Stimulated activated CD4-positive, alpha-beta T cell treated with anti-CD3 and anti-CD28 coated beads, Interleukin-2, amount 100 ng/mL, for 24 hours (primary cell): ENCODE measurements at regions not wholly inside any gene's neighbourhood (a gene's known extent, or its start where the extent isn't known, plus 50 kb on each side); places are given as distances from the start of the nearest gene placed in this dataset.

Experiments used
- DNase-seq, 2 donors: peaks; one replicate each; pipeline ENCODE4 v3.0.0-alpha.2; 2020

DNA sequence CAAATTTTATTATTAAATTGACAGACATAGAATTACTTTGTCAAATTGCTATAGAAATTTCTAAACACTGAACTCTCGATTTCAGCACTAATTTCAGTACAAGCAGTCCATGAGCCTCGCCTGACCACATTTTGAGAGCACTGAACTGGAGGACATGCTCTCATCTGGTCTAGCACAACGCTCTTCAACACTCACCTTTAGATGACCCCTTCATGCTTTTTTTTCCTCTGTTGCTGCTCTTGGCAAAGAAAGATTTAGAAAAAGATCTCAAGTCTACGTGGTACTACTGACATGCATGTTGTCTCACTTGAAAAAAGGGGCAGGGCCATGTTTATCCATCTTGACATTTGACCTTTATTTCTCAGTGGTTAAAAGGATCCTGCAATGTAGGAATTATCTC is 981.5 kb downstream of the DIAPH3 start:
- no peak for DNase-seq

DNA sequence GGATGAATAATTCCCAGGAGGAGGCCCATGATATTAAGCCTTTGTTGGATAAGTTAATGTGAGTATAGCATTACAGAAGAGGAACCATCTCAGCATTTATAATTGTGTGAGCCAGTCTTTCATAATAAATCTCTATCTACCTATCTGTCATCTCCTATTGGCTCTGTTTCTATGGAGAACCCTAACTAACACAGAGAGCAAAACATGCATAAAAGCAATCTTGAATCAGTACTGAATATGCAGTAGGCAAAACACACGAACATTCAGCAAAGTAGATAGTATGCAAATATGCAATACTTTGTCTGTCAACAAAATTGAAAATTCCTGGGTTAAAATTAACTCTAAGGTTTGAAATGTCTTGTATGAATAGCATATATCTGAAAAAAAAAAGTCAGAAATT is 966.3 kb downstream of the DIAPH3 start:
- DNase-seq = no peak

- no peak for DNase-seq
Observed at GRCh38 chr13:59201841-59202240, 961.9 kb downstream of the DIAPH3 start.

GRCh38 chr13:59203855-59204254 is 959.9 kb downstream of the DIAPH3 start:
- no peak for DNase-seq

DNA sequence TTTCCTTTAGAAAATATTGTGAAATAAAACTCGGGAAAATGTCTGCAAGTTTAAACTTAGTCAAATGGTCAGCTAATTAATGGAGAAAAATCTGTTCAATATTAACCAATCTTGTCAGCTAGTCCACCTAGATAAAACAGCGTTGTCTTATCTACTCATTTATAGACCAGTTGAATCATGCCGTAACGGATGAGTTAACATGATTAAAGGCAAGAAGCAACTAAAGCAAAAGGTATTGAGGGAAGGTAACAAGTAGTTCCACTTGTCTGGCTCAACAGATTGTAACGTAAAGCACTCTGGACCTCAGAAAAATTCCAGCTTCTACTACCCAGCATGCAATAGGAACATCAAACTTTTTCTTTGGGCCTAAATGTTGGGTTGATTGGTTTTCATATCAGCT is 958.2 kb downstream of the DIAPH3 start:
- no peak for DNase-seq

GRCh38 chr13:59208405-59209195 is 955.1 kb downstream of the DIAPH3 start:
- DNase-seq = no peak

- DNase-seq = no peak
Observed at GRCh38 chr13:59210543-59210942, 953.2 kb downstream of the DIAPH3 start.

- no peak for DNase-seq
Observed at GRCh38 chr13:59211606-59212005, 952.1 kb downstream of the DIAPH3 start.

GRCh38 chr13:59229401-59229800 is 934.3 kb downstream of the DIAPH3 start:
- DNase-seq = no peak

- DNase-seq = no peak
Observed at GRCh38 chr13:59229861-59230260, 933.9 kb downstream of the DIAPH3 start.

DNA sequence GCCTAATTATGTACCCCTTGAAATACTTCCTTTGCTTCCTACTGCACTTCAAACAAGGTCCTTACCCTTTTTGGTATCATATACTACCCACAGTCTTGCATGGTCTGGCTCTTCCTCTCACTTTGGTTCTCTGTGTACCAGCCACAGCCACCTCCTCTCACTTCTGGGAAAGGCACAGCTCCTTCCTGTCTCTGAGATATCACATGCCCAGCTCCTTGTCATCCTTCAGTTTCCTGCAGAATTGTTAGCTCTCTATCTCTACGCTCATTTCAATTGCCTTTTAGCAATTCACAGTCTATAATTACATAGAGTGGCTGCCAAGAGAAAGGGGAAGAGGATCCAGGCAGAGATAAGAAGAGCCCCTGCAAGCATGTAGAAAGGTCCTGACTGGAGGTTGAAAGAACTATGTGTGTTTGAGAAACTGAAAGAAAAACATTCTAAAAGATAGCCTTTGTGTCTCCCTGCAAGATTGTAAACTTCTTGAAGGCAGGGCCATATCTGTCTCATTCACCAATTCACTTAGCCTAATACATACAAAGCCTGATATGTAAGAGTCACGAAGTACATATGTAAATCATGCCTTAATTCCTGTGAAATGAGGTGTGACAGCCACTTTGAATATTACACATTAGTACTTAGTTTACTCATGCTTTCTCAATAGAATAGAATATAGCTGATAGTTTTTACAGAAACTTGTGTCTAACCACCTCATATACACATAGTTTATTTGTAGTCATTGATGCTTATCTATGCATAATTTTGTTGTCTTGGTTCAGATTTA is 933.1 kb downstream of the DIAPH3 start:
- DNase-seq = no peak

DNA sequence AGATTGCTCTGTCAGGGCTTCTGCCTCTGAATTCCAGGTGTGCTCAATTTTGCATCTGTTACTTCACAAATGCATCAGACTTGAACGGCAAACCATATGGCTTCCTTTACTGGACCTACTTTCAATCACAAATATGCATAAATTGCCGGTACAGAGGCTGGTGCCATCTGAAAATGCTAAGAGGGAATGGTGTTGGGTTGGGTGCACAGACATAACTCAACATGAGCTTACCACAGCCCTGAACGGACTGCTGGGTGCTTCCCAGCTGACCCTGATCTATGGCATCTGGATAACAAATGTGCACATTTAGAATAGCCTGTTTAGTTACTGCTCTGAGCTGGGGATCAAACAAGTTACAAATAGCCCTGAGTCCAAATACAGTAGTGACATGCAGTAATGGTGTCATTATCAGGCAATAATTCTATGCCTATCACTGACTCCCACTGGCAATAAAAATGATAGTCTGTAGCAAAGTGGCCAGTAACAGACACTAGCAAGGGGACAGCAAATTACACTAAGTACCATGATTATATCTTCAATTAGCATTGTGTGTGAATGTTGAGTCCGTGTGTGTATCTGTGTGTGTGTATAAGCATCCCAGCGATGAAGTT is 927.3 kb downstream of the DIAPH3 start:
- DNase-seq = no peak

GRCh38 chr13:59236944-59237343 is 926.8 kb downstream of the DIAPH3 start:
- DNase-seq = no peak

DNA sequence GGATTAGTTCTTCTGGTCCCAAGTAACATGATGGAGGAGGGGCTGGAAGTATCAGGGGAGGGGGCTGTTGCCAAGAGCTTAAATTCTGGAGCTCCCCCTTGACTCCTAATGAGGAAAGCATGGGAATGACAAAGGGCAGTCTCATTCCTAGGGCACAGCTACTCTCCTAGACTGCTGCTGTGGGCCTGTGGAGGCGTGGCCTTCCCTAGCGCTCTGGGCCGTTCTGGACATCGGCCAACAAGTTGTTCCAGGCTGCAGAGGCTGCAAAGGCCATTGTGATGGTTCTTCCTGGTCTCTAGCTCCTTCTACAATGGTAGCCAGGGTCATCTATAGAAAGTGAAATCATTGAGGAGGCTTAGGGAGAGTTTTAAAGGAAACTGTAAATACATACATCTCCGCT is 916.6 kb downstream of the DIAPH3 start:
- no peak for DNase-seq

- DNase-seq = no peak
Observed at GRCh38 chr13:59250336-59251189, 913.2 kb downstream of the DIAPH3 start.

GRCh38 chr13:59259165-59260000 is 904.3 kb downstream of the DIAPH3 start:
- no peak for DNase-seq

DNA sequence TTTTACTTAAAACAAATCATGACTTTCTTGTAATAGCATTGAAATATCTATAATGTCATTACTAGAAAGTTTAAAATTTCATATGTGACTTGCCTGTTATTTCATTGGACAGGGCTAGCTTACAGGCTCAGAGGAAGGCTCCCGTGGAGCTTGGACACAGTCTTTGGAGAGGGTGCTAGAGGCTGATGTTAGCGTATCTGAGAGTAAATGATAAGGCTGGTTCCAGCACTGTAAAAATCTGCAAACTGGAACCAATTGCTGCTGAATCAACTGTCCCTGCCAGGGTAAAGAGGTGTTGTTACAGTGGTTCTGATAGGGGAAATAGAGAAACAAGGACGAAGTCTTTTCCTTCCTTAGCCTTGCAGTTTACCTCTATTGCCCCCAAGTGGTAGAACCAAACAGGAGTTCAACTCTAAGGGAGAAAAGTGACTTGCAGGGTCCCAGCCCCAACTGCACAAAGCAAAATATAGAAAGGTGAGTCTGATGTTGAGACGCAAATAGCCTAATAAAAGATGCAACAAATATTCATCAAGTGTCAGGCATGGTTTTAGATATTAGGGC is 901.7 kb downstream of the DIAPH3 start:
- no peak for DNase-seq

- no peak for DNase-seq
Observed at GRCh38 chr13:59263531-59263930, 900.2 kb downstream of the DIAPH3 start.

GRCh38 chr13:59266478-59267063 is 897.2 kb downstream of the DIAPH3 start:
- DNase-seq = no peak

DNA sequence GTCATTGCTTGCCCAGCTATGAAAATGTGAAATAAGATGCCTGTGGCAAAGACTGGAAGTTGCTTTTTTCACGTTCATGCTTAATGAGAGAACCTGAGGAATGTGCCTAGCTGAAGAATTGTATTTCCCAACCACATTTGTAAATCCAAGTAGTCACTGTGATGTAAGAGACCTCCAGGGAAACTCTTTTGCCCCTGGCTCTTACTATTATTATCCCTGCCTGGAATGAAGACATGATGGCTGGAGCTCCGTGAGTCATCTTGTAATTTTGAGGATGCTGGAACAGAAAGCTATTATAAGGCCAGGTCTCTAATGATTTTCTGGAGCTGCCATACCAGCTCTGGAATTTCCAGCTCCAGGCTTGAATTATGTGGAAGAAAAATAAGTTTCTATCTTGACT is 894.3 kb downstream of the DIAPH3 start:
- no peak for DNase-seq

DNA sequence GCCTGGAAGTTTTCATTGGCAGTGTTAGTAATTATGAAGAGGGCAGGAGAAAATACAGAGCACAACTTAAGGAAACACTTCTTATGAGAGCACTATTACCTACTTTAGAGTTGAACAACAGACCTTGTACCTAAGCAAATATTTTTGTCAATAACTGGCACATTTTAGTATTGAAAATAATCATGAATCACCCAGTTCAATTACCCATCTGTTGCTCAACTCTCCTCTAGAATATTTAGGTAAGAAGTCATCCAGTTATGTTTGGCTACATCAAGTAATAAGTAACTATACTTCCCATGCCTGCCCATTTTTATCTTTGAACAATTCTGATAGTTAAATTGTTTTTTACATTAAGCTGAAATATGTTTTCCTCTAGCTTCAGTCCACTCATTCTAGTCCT is 893.4 kb downstream of the DIAPH3 start:
- no peak for DNase-seq
